ENCODE measurements at regions not wholly inside any gene's neighbourhood (a gene's known extent, or its start where the extent isn't known, plus 50 kb on each side); places are given as distances from the start of the nearest gene placed in this dataset.
"Not testable (repeated sequence)": the region's sequence is repeated elsewhere in the genome, so short reads cannot be mapped to it uniquely, and the experiment has no call there.

DNA sequence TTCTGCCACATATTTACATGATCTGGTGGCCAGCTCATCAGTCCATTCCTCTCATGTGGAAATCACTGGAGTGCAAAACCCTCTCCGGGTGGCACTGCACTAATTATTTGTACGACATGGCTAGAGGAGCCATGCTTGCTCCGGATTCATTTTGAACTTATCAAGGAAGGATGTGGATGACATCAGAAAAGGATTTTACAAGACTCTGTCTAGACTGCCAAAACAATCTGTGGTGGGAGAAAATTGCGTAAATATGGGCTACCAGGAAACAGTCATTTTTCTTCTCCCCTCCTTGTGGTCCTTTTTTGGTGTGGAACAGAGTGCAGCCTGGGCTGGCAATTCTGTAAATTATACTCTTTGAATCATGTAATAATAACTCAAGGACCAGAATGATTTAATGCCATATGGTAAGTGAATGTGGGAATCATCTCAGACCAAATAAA is 123.4 kb upstream of the IFNE start:
- no peak for DNase-seq

GRCh38 chr9:21607576-21607975 is 125.5 kb upstream of the IFNE start:
- DNase-seq, result no peak

GRCh38 chr9:21608200-21608599 is 126.1 kb upstream of the IFNE start:
- no peak for DNase-seq

DNA sequence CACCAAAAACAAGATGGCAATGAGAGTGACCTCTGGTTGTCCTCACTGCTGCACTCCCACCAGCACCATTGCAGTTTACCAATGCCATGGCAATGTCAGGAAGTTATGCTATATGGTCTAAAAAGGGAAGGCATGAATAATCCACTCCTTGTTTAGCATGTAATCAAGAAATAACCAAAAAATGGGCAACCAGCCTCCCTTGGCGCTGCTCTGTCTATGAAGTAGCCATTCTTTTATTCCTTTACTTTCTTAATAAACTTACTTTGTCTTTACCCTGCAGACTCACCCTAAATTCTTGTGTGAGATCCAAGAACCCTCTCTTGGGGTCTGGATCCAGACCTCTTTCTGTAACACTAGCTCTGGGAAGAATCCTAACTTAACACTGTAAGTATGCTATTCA is 127.4 kb upstream of the IFNE start:
- DNase-seq, result no peak

GRCh38 chr9:21611891-21612290 is 129.8 kb upstream of the IFNE start:
- peak; percentile 20 for DNase-seq

DNA sequence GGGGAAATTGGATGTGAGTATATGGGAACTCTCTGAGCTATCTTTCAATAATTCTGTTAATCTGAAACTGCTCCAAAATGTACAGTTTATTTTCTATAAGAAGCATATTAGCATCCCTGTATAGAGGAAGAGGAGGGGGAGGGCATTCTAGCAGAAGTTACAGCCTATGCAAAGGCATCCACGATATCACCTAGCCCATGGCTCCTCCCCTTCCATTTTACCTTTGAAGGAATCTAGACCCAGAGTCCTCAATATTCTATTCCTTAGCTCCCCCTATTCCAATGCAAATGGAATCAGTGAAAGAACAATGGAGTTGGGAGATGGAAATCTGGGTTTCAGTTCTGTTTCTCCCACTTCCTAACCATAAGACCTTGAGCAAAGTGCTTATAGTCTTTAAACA is 132.9 kb upstream of the IFNE start:
- DNase-seq, result no peak

DNA sequence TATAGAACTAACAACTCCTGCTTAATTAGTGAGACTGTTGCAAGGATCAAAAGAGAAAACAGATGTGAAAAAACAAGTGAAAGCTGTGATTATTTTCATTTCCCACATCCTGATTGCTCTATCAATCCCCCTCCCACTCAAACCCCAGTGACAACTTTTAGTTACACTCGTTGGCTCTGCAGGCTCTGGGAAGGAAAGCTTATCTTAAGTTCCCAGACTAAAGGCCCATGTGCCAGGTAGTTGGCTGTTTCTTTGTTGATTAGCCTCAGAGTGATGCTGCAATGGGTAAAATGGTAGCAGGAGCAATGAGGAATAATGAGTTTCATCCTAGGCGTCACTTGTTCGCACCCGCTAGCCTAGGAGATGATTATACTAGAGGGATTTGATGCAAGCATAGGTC is 133.3 kb upstream of the IFNE start:
- no peak for DNase-seq

DNA sequence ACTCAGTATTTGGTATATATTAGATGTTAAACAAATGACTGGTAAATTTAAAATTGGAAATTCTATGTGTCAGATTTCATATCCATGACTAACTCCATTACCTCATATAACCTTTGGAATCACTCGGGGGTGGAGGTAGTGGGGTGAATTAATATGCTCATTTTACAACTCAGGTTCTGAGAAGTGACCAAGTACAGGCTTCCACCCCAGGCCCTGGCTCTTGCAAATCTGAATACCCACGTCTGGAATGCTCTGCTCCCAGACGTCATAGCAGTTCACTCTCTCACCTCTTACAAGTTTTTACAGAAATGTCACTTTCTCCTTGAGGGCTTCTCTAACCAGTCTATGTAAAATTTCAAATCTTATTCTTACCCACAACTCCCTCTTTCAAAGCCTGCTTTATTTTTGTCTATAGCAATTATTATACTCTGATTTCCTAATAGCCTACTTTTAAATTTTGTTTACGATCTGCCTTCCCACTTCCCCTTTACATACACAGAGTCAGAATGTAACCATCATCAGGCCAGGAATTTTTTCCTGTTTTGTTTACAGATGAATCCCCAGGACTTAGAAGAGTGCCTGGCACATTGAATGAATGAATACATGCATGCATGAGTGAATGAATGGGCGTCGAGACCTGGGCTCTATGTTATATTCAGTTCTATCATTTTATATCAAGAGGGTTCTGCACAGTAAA is 134.1 kb upstream of the IFNE start:
- DNase-seq, result no peak

DNA sequence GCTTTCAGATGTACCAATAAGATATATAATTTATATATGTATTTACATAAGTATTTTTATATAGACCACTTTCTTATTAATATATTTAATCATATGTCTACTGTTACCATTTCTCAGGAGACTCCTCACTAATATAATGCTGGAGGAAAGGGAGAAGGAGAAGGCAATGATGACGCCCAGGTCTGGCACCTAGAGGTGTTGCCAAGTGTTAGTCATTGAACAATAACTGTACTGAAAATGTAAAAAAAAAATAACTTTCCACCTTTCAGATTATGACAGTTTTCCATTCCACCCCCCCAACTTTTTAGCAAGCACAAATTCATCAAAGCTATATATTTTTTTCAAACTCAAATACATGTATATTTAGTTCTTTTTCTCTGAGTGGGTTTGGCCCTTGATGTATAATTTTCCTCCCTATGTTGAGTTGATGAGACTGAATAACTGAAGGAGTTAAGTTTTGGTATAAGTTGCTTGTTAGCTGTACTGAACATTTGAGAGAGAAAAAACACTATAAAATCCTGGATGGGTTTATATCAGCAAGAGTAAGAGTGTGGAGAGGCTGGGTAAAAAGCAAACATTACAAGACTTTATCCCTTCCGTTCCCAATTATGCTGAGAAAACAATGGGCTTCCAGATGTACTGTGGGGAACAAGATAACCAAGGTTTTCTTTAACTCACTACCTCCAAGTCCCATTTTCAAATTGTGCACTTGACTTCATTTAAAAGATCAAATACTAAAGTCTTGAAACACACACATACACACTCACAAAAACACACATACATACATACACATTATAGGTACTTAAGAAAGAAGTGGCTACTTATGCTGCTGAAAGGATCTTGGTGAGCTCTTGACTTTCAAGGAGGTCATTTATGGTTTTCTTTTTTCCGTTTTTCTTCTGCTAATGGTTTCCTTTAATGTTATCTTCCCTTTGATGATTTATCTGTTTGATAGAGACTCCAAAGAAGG is 142.8 kb upstream of the IFNE start:
- DNase-seq, result no peak

- no peak for DNase-seq
These were observed 144.4 kb upstream of the IFNE start for GRCh38 chr9:21626493-21626892.

DNA sequence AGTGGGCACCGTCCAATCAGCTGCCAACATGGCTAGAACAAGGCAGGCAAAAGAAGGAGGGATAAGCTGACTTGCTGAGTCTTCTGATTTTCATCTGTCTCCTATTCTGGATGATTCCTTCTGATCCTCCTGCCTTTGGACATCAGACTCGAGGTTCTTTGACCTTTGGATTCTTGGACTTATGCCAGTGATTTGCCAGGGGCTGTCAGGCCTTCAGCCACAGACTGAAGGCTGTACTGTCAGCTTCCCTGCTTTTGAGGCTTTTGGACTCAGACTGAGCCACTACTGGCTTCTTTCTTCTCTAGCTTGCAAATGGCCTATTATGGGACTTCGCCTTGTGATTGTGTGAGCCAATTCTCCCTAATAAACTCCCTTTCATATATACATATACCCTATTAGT is 146.8 kb upstream of the IFNE start:
- DNase-seq, result not testable (repeated sequence)

DNA sequence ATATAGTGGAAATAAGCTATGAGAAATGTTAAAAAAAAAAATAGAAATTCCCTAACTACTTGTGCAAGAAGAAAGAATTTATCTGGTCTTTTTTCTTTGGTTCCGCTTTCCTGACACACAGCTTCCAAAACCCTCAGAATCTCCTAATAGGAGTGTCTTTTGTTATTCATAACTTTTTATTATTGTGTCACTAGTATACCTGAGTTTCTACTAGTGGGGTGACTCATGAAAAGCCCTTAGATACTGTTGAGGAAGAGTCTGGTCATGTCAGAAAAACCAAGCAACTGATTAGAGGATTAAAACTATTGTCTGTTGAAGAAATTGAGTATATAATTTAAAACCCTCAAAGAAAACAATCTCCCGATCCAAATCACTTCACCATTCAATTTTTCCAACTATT is 152.8 kb upstream of the IFNE start:
- no peak for DNase-seq

DNA sequence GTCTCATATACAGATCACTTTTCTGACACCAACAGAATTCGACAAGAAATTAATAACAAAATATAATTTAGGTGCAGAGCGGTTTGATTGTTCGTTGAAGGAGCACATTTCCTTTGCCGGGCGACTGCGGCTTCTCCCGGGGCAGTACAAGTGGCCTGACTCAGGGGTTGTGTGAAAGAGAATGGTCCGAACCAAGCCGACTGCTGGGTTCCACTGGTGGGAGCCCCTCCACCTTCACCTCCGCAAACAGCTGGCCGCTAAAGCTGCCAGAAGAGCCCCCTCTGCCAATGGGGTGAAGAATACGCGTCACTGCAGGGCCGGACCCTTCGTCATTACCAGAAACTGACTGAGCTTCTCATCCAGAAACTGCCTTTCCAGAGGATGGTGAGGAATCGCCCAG is 156.0 kb upstream of the IFNE start:
- DNase-seq, result no peak

DNA sequence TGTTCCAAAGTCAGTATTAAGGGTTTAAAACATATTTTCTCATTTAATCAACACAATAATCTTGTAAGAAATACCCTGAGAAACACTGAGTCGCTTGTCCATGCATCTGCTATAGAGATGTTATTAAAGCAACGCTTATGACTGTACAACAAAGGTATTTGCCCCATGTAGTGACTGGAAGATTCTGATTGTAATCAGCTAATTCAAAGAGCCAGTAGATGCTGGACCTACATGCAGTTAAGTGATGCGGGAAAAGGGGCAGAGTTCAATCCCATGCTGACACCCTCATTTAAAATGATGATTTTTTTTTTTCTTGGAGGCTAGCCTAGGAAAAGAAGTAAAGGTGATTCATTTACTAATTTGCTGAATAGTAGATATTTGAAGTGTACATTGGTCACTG is 149.3 kb upstream of the MTAP start:
- no peak for DNase-seq

DNA sequence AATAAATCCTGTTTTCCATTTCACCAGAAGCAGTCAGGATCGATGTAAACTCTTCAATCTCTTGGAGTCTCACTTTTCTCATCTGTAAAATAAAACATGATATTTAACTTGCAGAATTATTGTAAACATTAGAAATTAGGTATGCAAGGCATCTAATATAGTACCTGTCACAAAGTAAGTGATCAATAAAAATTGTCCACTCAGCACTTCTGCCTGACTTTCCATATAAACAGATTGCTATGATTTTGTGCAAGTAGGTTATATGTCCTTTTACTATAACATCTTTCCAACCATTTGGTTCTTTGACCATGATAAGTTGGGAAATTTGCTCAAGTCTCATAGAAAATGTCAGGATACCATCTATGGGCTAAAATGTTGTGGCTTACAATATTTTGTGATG is 148.8 kb upstream of the MTAP start:
- DNase-seq, result no peak

DNA sequence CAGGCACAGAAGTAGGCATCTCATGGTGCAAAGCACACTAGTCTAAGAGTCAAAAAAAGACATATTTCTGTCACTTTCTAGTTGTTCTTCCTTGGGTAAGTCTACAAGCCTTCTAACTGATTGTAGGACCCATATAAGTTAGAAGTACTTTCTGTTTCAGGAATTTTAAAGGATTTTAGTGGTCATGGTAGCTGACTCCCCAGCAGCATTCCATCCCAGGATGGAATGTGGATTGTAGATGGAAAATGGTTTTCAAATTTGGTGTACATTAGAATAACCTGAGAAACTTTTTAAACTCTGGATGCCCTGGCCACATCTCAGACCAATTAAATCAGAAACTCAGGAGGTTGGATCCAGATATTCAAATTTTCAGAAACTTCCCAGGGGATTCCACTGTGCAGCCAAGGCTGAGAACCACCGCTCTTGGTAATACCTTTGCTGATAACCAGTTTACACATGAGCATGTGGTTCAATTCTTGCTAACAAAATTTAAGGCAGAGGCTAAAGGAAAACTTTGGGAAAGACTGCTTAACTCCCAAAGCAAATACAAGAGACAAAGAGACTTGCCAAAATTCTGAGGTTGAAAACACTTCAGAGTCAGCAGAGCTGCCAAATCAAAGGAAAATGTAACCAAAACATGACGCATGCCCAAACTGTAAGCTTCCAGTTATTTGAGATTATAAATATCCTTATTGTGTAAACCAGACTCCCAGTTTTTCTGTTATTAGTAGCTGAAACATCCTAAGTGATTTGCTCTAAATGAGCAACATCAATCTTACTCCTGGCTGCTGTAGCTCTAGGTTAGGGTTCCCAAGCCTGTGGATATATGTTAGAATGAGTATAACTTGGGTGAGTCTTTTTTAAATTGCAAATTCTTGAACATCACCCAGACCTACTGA is 145.4 kb upstream of the MTAP start:
- DNase-seq, result no peak

- no peak for DNase-seq
These were observed 144.3 kb upstream of the MTAP start for GRCh38 chr9:21657966-21658667.

- DNase-seq, result no peak
These were observed 141.5 kb upstream of the MTAP start for GRCh38 chr9:21660976-21661375.

GRCh38 chr9:21661626-21662025 is 140.8 kb upstream of the MTAP start:
- DNase-seq, result no peak

DNA sequence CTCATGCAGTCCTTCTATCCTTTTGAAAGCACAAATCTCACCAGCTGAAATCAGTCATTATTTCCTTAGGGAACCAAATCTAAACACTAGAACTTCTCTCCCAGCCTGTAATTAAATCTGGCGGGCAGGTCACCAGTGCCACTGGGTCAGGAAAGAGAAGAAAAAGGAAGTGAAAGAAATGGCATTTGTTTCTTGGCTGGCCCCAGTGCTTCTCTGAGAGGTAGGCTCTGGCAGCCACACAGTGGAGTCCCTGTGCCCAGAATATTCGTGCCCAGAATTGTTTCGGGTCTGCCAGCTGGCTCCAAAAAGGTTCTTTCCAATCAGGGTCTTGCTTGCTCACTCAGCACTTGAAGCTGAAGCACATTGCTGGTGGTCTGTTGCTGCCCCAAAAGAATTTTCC is 133.9 kb upstream of the MTAP start:
- no peak for DNase-seq

DNA sequence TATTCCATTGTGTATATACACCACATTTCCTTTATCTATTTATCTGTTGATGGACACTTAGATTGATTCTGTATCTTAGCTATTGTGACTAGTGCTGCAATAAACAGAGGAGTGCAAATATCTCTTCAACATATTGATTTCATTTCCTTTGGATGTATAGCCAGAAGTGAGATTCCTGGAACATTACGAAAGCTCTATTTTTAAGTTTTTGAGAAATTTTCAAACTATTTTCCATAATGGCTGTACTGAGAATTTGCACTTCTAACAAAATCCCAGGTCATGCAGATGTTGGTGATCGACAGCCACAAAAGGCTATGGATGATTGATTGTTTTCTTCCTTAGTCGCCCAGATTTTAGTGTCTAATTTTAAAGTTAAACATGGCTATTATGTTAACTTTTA is 132.7 kb upstream of the MTAP start:
- no peak for DNase-seq

- peak; percentile 57 for DNase-seq
These were observed 132.1 kb upstream of the MTAP start for GRCh38 chr9:21670374-21670773.

DNA sequence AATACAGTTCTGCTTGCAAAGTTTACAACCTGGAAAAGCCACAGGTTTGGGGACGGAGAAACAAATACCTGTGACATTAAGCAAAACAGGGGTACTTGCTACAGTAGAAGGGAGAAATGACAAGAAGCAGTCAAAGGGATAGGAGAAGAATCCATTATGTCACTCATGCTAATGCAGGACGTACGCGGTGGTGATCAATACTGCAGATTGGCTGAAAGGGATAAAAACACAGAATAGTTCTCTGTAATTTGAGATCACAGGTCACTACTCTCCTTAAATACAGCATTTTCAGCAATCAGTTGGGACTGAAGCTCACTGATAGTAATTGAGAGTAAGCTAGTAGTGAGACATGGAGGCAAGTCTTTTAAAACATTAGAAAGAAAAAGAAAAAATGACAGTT is 130.3 kb upstream of the MTAP start:
- DNase-seq, result no peak
